KMS-11 (cell line): ENCODE measurements at regions not wholly inside any gene's neighbourhood (a gene's known extent, or its start where the extent isn't known, plus 50 kb on each side); places are given as distances from the start of the nearest gene placed in this dataset.

Experiments
- H2AFZ ChIP-seq: fragments of 200-600 bp; sonication (generic); 2 replicates; pipeline ENCODE4 v1.6.1; 2016; ENCODE audit warnings: antibody characterized with exemption, mixed run types, low read depth
- H3K27ac ChIP-seq: fragments of 200-600 bp; sonication (generic); 2 replicates; pipeline ENCODE4 v1.6.1; 2016; ENCODE audit warnings: mild to moderate bottlenecking, mixed run types
- H3K27me3 ChIP-seq: fragments of 200-600 bp; sonication (generic); 2 replicates; pipeline ENCODE4 v1.6.1; 2017; ENCODE audit warnings: mild to moderate bottlenecking, low read depth, mixed run types, moderate library complexity; ENCODE audit not compliant: insufficient read depth
- H3K36me3 ChIP-seq: fragments of 200-600 bp; sonication (generic); 2 replicates; pipeline ENCODE4 v1.6.1; 2017; ENCODE audit warnings: mild to moderate bottlenecking, mixed run types; ENCODE audit not compliant: insufficient read depth
- H3K4me1 ChIP-seq: fragments of 200-600 bp; sonication (generic); 2 replicates; pipeline ENCODE4 v1.6.1; 2016; ENCODE audit warnings: mild to moderate bottlenecking, low read depth, mixed run types; ENCODE audit not compliant: poor library complexity, severe bottlenecking
- H3K4me2 ChIP-seq: fragments of 200-600 bp; sonication (generic); 2 replicates; pipeline ENCODE4 v1.7.0; 2016; ENCODE audit warnings: mild to moderate bottlenecking, mixed run types
- H3K4me3 ChIP-seq: fragments of 200-600 bp; sonication (generic); IDR thresholded peaks from 2 replicates; pipeline ENCODE4 v1.6.1; 2017; ENCODE audit warnings: low read depth, low read length, mixed read lengths; ENCODE audit not compliant: insufficient read depth
- H3K79me2 ChIP-seq: fragments of 200-600 bp; sonication (generic); 2 replicates; pipeline ENCODE4 v1.6.1; 2016; ENCODE audit warnings: low read depth, mixed run types; ENCODE audit not compliant: insufficient read depth
- H3K9ac ChIP-seq: fragments of 200-600 bp; sonication (generic); 2 replicates; pipeline ENCODE4 v1.6.1; 2016; ENCODE audit warnings: mild to moderate bottlenecking, mixed run types
- H4K20me1 ChIP-seq: fragments of 200-600 bp; sonication (generic); 2 replicates; pipeline ENCODE4 v1.6.1; 2016; ENCODE audit warnings: mild to moderate bottlenecking, mixed run types; ENCODE audit not compliant: insufficient read depth
- CTCF ChIP-seq: fragments of 200-600 bp; sonication (generic); conservative IDR thresholded peaks from 2 replicates; pipeline ENCODE4 v1.6.1; 2017; ENCODE audit warnings: low read depth, mild to moderate bottlenecking, antibody characterized with exemption, low read length, moderate library complexity, mixed read lengths

- Histone ChIP-seq H2AFZ (no peak overlapping the region), H3K4me2 (no peak overlapping the region), H3K27ac (no peak overlapping the region), H3K79me2 (no peaks in the 10 kb centered on the region), H3K36me3 (no peaks in the 10 kb centered on the region; the same call in 1 of the 2 replicates), H3K4me1 (no peaks in the 10 kb centered on the region), H3K4me3 (no peak overlapping the region), H3K9ac (no peak overlapping the region), H4K20me1 (no peaks in the 10 kb centered on the region), H3K27me3 (no peaks in the 10 kb centered on the region)
- no peak for TF ChIP-seq CTCF
Observed at GRCh38 chr12:73413051-73413450, 1124.6 kb upstream of the ATXN7L3B start.

GRCh38 chr12:73413974-73414373 lies 1123.7 kb upstream of the ATXN7L3B start:
- Histone ChIP-seq H3K4me2 (no peak overlapping the region), H3K36me3 (no peaks in the 10 kb centered on the region; the same call in 1 of the 2 replicates), H2AFZ (no peak overlapping the region), H3K9ac (no peak overlapping the region), H3K79me2 (no peaks in the 10 kb centered on the region), H3K27ac (no peak overlapping the region), H3K27me3 (no peaks in the 10 kb centered on the region), H3K4me1 (no peaks in the 10 kb centered on the region), H3K4me3 (no peak overlapping the region), H4K20me1 (no peaks in the 10 kb centered on the region)
- TF ChIP-seq CTCF, result no peak

- Histone ChIP-seq H3K9ac (no peak overlapping the region), H3K4me2 (no peak overlapping the region), H3K4me3 (no peak overlapping the region), H3K27ac (no peak overlapping the region), H3K27me3 (no peaks in the 10 kb centered on the region), H3K36me3 (no peaks in the 10 kb centered on the region; the same call in 1 of the 2 replicates), H3K4me1 (no peaks in the 10 kb centered on the region), H4K20me1 (no peaks in the 10 kb centered on the region), H2AFZ (no peak overlapping the region), H3K79me2 (no peaks in the 10 kb centered on the region)
- no peak for TF ChIP-seq CTCF
Observed at GRCh38 chr12:73414926-73415325, 1122.7 kb upstream of the ATXN7L3B start.

- Histone ChIP-seq H2AFZ (no peak overlapping the region), H3K4me3 (no peak overlapping the region), H3K4me1 (peaks cover 12% of the 10 kb centered on the region), H3K9ac (no peak overlapping the region), H3K36me3 (no peaks in the 10 kb centered on the region; the same call in 1 of the 2 replicates), H3K79me2 (no peaks in the 10 kb centered on the region), H3K27me3 (no peaks in the 10 kb centered on the region), H4K20me1 (no peaks in the 10 kb centered on the region), H3K27ac (no peak overlapping the region), H3K4me2 (no peak overlapping the region)
- no peak for TF ChIP-seq CTCF
Observed at GRCh38 chr12:73418541-73418940, 1119.1 kb upstream of the ATXN7L3B start.

- Histone ChIP-seq H3K4me3 (no peak overlapping the region), H3K27me3 (no peaks in the 10 kb centered on the region), H4K20me1 (no peaks in the 10 kb centered on the region), H3K9ac (no peak overlapping the region), H3K27ac (no peak overlapping the region), H3K79me2 (no peaks in the 10 kb centered on the region), H3K36me3 (no peaks in the 10 kb centered on the region), H3K4me1 (peaks cover 12% of the 10 kb centered on the region), H2AFZ (peak overlapping the region; percentile 66), H3K4me2 (peak overlapping the region; percentile 39)
- no peak for TF ChIP-seq CTCF
Observed at GRCh38 chr12:73421832-73422231, 1115.8 kb upstream of the ATXN7L3B start.
